ENCODE measurements at regions not wholly inside any gene's neighbourhood (a gene's known extent, or its start where the extent isn't known, plus 50 kb on each side); places are given as distances from the start of the nearest gene placed in this dataset.

GRCh38 chr10:23965123-23965522, 243.8 kb upstream of the KIAA1217 start:
- Histone ChIP-seq H3K27me3 (ENCODE audit: control insufficient read depth, insufficient read depth, low read length) (no peaks in the 10 kb centered on the region), H3K27ac (ENCODE audit: low read length) (no peak overlapping the region), H3K4me1 (ENCODE audit: control insufficient read depth, insufficient read depth, low read length) (no peaks in the 10 kb centered on the region), H3K4me3 (ENCODE audit: low read depth in 2 of 2, low read length in 2 of 2) (no peak overlapping the region), H3K36me3 (ENCODE audit: control insufficient read depth, insufficient read depth, low read length) (no peaks in the 10 kb centered on the region), H3K9me3 (ENCODE audit: control insufficient read depth, insufficient read depth, low read depth, low read length) (no peaks in the 10 kb centered on the region)
- DNase-seq (ENCODE audit: low read depth, low spot score) (no peak), ATAC-seq (no peak)
- in situ Hi-C loops (cut with HindIII; ENCODE audit: low pct_unique_long_range_greater_than_20kb, low sequenced_read_pairs) = no loop called here
- CTCF ChIA-PET = no interaction called here
- POLR2A ChIA-PET = no interaction called here
- intact Hi-C loops (cut with micrococcal nuclease; ENCODE audit: unreplicated experiment) = no loop called here
- TF ChIP-seq SIN3A (IDR thresholded peaks at IDR 0.05; ENCODE audit: borderline replicate concordance, insufficient read depth, low read depth, low read length) (no peak), CTCF (IDR thresholded peaks at IDR 0.05) (no peak), POLR2AphosphoS5 (IDR thresholded peaks at IDR 0.05; ENCODE audit: low read depth, low read length) (no peak), REST (IDR thresholded peaks at IDR 0.05; ENCODE audit: insufficient read depth in 1 of 2, low read depth in 2 of 2, low read length in 1 of 2) (no peak), TCF7L2 (IDR thresholded peaks at IDR 0.05; ENCODE audit: low read depth, low read length) (no peak)
- BruUV-seq (replicated peaks) = no TSS peak

- ATAC-seq = no peak
- ChIA-PET CTCF (no interaction called here), POLR2A (no interaction called here)
- TF ChIP-seq CTCF (IDR thresholded peaks at IDR 0.05) = no peak
- no peak for TF ChIP-seq POLR2AphosphoS5 (IDR thresholded peaks at IDR 0.05; ENCODE audit: low read depth, low read length)
- TF ChIP-seq SIN3A (IDR thresholded peaks at IDR 0.05; ENCODE audit: borderline replicate concordance, insufficient read depth, low read depth, low read length) = no peak
- no peak for TF ChIP-seq REST (IDR thresholded peaks at IDR 0.05; ENCODE audit: insufficient read depth in 1 of 2, low read depth in 2 of 2, low read length in 1 of 2)
- TF ChIP-seq TCF7L2 (IDR thresholded peaks at IDR 0.05; ENCODE audit: low read depth, low read length) = no peak
- in situ Hi-C loops (cut with HindIII; ENCODE audit: low pct_unique_long_range_greater_than_20kb, low sequenced_read_pairs) = no loop called here
- BruUV-seq (replicated peaks) = no TSS peak
- no peaks in the 10 kb centered on the region for H3K27me3 ChIP-seq (ENCODE audit: control insufficient read depth, insufficient read depth, low read length)
- no peak for DNase-seq (ENCODE audit: low read depth, low spot score)
- H3K9me3 ChIP-seq (ENCODE audit: control insufficient read depth, insufficient read depth, low read depth, low read length) = no peaks in the 10 kb centered on the region
- intact Hi-C loops (cut with micrococcal nuclease; ENCODE audit: unreplicated experiment) = no loop called here
- H3K4me1 ChIP-seq (ENCODE audit: control insufficient read depth, insufficient read depth, low read length) = no peaks in the 10 kb centered on the region
- H3K27ac ChIP-seq (ENCODE audit: low read length) = no peak overlapping the region
- no peaks in the 10 kb centered on the region for H3K36me3 ChIP-seq (ENCODE audit: control insufficient read depth, insufficient read depth, low read length)
- no peak overlapping the region for H3K4me3 ChIP-seq (ENCODE audit: low read depth in 2 of 2, low read length in 2 of 2)
These were observed 243.1 kb upstream of the KIAA1217 start for GRCh38 chr10:23965880-23966279.
